HCT116 (cell line): ENCODE measurements at regions not wholly inside any gene's neighbourhood (a gene's known extent, or its start where the extent isn't known, plus 50 kb on each side); places are given as distances from the start of the nearest gene placed in this dataset.

Source experiments
- ATAC-seq: fragments of 200-7000 bp; cut with Tn5 transposase; 2 replicates; pipeline ENCODE4 v1.9.1; 2020; ENCODE audit warnings: mild to moderate bottlenecking, moderate library complexity
- BruUV-seq: library from RNA; stranded (reverse); fragments of 400-500 nt; replicated peaks from 2 replicates; lab custom pipeline; 2021; lab: Mats Ljungman, UMichigan
- CTCF ChIA-PET: fragments of 300-600 bp; sonication (Branson Sonifier 250); formaldehyde crosslinking; loops from one replicate; lab custom pipeline; 2021; ENCODE audit warnings: antibody characterized with exemption; lab: Charles Lee
- POLR2A ChIA-PET: fragments of 300-600, 350-600 bp; sonication (Branson Sonifier 250); formaldehyde crosslinking; loops from one replicate; lab custom pipeline; 2021; ENCODE audit warnings: antibody characterized with exemption; lab: Charles Lee
- RAD21 ChIA-PET, 2 experiments: fragments of 300-600 bp; sonication (Branson Sonifier 250); formaldehyde crosslinking; loops; one replicate each; lab custom pipeline; 2023; ENCODE audit warnings: low total read pairs in 2 of 2; ENCODE audit not compliant: uncharacterized antibody in 2 of 2, unreplicated experiment in 2 of 2, low non-redundant PET in 1 of 2; lab: Charles Lee
- DNase-seq: peaks from one replicate; pipeline ENCODE4 v3.0.0-alpha.2; 2010; ENCODE audit warnings: low read depth, low spot score
- H2AFZ ChIP-seq: fragments of 200-600 bp; shearing (Covaris generic), sonication (generic); 2 replicates; pipeline ENCODE4 v1.6.1; 2017; ENCODE audit warnings: low read depth, mixed run types, mixed read lengths, antibody characterized with exemption, low read length; ENCODE audit not compliant: poor library complexity, severe bottlenecking
- H3K27ac ChIP-seq: 2 replicates; pipeline ENCODE4 v1.5.1; 2012; ENCODE audit warnings: low read depth, low read length
- H3K27me3 ChIP-seq: fragments of 200-600 bp; sonication (generic); 2 replicates; pipeline ENCODE4 v1.6.1; 2016; ENCODE audit warnings: mixed run types, low read length, mixed read lengths; ENCODE audit not compliant: insufficient read depth
- H3K36me3 ChIP-seq, 2 experiments: fragments of 200-500 bp in 1 of 2; fragments of 200-600 bp in 1 of 2; sonication (Bioruptor generic) in 1 of 2; sonication (generic) in 1 of 2; 2 replicates each; pipeline versions ENCODE4 v1.5.1 to v1.6.1; 2014 to 2016; ENCODE audit warnings: low read length in 2 of 2, inconsistent platforms in 1 of 2, mixed read lengths in 1 of 2, mixed run types in 1 of 2; ENCODE audit not compliant: insufficient read depth in 2 of 2, control insufficient read depth in 1 of 2
- H3K4me1 ChIP-seq, 2 experiments: fragments of 200-600 bp in 1 of 2; sonication (generic) in 1 of 2; 2 replicates each; pipeline versions ENCODE4 v1.5.1 to v1.6.1; 2012 to 2017; ENCODE audit warnings: low read length in 2 of 2, inconsistent platforms in 1 of 2, mild to moderate bottlenecking in 1 of 2, mixed read lengths in 1 of 2, mixed run types in 1 of 2, moderate library complexity in 1 of 2; ENCODE audit not compliant: insufficient read depth in 2 of 2, control insufficient read depth in 1 of 2
- H3K4me2 ChIP-seq: fragments of 200-600 bp; sonication (generic); 2 replicates; pipeline ENCODE4 v1.6.1; 2017; ENCODE audit warnings: mixed run types, low read length, mixed read lengths
- H3K4me3 ChIP-seq, 2 experiments: fragments of 200-600 bp in 1 of 2; sonication (generic) in 1 of 2; replicated peaks in 1 of 2; 2 replicates each; pipeline ENCODE4 v1.5.1; 2011 to 2016; ENCODE audit warnings: low read length in 2 of 2, control low read depth in 1 of 2, low read depth in 1 of 2, mild to moderate bottlenecking in 1 of 2, mixed read lengths in 1 of 2, mixed run types in 1 of 2
- H3K79me2 ChIP-seq: fragments of 200-600 bp; sonication (generic); 2 replicates; pipeline ENCODE4 v1.6.1; 2017; ENCODE audit warnings: mild to moderate bottlenecking, mixed run types, low read length, moderate library complexity, mixed read lengths; ENCODE audit not compliant: insufficient read depth
- H3K9ac ChIP-seq: fragments of 200-600 bp; sonication (generic); 2 replicates; pipeline ENCODE4 v1.6.1; 2016; ENCODE audit warnings: low read length, mixed read lengths
- H3K9me2 ChIP-seq: fragments of 200-600 bp; sonication (generic), shearing (Covaris generic); 2 replicates; pipeline ENCODE4 v1.6.1; 2017; ENCODE audit warnings: mixed run types, mild to moderate bottlenecking, moderate library complexity; ENCODE audit not compliant: insufficient read depth
- H3K9me3 ChIP-seq, 2 experiments: fragments of 200-500 bp in 1 of 2; fragments of 200-600 bp in 1 of 2; sonication (Bioruptor generic) in 1 of 2; sonication (generic) in 1 of 2; 2 replicates each; pipeline ENCODE4 v1.6.1; 2014 to 2017; ENCODE audit warnings: low read length in 2 of 2, mixed read lengths in 2 of 2, inconsistent platforms in 1 of 2, low read depth in 1 of 2, mild to moderate bottlenecking in 1 of 2, mixed run types in 1 of 2, moderate library complexity in 1 of 2; ENCODE audit not compliant: control insufficient read depth in 1 of 2, insufficient read depth in 1 of 2
- H4K20me1 ChIP-seq: fragments of 200-600 bp; sonication (generic), shearing (Covaris generic); 2 replicates; pipeline ENCODE4 v1.6.1; 2017; ENCODE audit warnings: mixed run types, mild to moderate bottlenecking, moderate library complexity; ENCODE audit not compliant: insufficient read depth
- EZH2 ChIP-seq: fragments of 200-600 bp; sonication (generic); IDR thresholded peaks from 2 replicates; pipeline ENCODE4 v1.6.1; 2017; ENCODE audit warnings: antibody characterized with exemption, mixed run types
- FOSL1 ChIP-seq: IDR thresholded peaks from 2 replicates; pipeline ENCODE4 v1.6.1; 2012; ENCODE audit warnings: low read depth
- JUND ChIP-seq: IDR thresholded peaks from 2 replicates; pipeline ENCODE4 v1.6.1; 2012
- REST ChIP-seq: IDR thresholded peaks from 2 replicates; pipeline ENCODE4 v1.6.1; 2012; ENCODE audit warnings: low read depth
- SRF ChIP-seq: IDR thresholded peaks from 2 replicates; pipeline ENCODE4 v1.6.1; 2012; ENCODE audit warnings: low read depth
- TCF7L2 ChIP-seq: IDR thresholded peaks from 2 replicates; pipeline ENCODE4 v1.7.0; 2011; ENCODE audit warnings: borderline replicate concordance, inconsistent platforms; ENCODE audit not compliant: insufficient read depth, insufficient read length; ENCODE audit errors: extremely low read depth
- YY1 ChIP-seq: IDR thresholded peaks from 2 replicates; pipeline ENCODE4 v1.6.1; 2011; ENCODE audit warnings: low read length, low read depth, moderate library complexity, mild to moderate bottlenecking; ENCODE audit not compliant: insufficient replicate concordance; ENCODE audit errors: extremely low read depth
- ZFX ChIP-seq: fragments of 450-650 bp; IDR thresholded peaks from 2 replicates; pipeline ENCODE4 v1.6.1; 2017
- ZNF274 ChIP-seq: fragments of 200-500 bp; sonication (Bioruptor generic); IDR thresholded peaks from 2 replicates; pipeline ENCODE4 v1.6.1; 2014; ENCODE audit warnings: mild to moderate bottlenecking, low read depth, low read length, inconsistent platforms
- intact Hi-C: fragments of 100-400 bp; cut with micrococcal nuclease; formaldehyde crosslinking; loops from 2 replicates; pipeline ENCODE4 v1.10.0; 2022

- no peak overlapping the region for H3K4me2 ChIP-seq
- no peaks in the 10 kb centered on the region for H3K27me3 ChIP-seq
- no peaks in the 10 kb centered on the region for H3K9me3 ChIP-seq
- ChIA-PET POLR2A (no interaction called here), CTCF (no interaction called here), RAD21 (no interaction called here)
- no peaks in the 10 kb centered on the region for H3K36me3 ChIP-seq
- ATAC-seq (no peak), DNase-seq (no peak)
- no peaks in the 10 kb centered on the region for H3K4me1 ChIP-seq
- H3K27ac ChIP-seq: no peak overlapping the region
- BruUV-seq: no TSS peak
- intact Hi-C loops: no loop called here
- H2AFZ ChIP-seq: no peak overlapping the region
- H3K4me3 ChIP-seq: no peak overlapping the region
- no peaks in the 10 kb centered on the region for H4K20me1 ChIP-seq
- TF ChIP-seq EZH2 (no peak), FOSL1 (no peak), YY1 (no peak), TCF7L2 (no peak), SRF (no peak), REST (no peak)
- no peaks in the 10 kb centered on the region for H3K79me2 ChIP-seq
- H3K9me2 ChIP-seq: no peaks in the 10 kb centered on the region
- H3K9ac ChIP-seq: no peak overlapping the region
Measured at GRCh38 chr10:130571674-130572073, 435.5 kb downstream of the GLRX3 start.

- ChIA-PET RAD21 (no interaction called here), POLR2A (no interaction called here), CTCF (no interaction called here)
- no peak overlapping the region for H3K9ac ChIP-seq
- no peak overlapping the region for H2AFZ ChIP-seq
- no peaks in the 10 kb centered on the region for H3K9me2 ChIP-seq
- H3K36me3 ChIP-seq: no peaks in the 10 kb centered on the region
- H4K20me1 ChIP-seq: no peaks in the 10 kb centered on the region
- intact Hi-C loops: no loop called here
- no TSS peak for BruUV-seq
- no peak for DNase-seq
- TF ChIP-seq EZH2: no peak
- no peak for TF ChIP-seq ZFX
- no peak for TF ChIP-seq YY1
- no peak for TF ChIP-seq ZNF274
- no peak for TF ChIP-seq JUND
- no peak for TF ChIP-seq TCF7L2
- no peak overlapping the region for H3K27ac ChIP-seq
- H3K4me3 ChIP-seq: no peak overlapping the region
- no peak for ATAC-seq
- no peaks in the 10 kb centered on the region for H3K79me2 ChIP-seq
- H3K4me2 ChIP-seq: no peak overlapping the region
- no peaks in the 10 kb centered on the region for H3K27me3 ChIP-seq
- no peaks in the 10 kb centered on the region for H3K9me3 ChIP-seq
- no peaks in the 10 kb centered on the region for H3K4me1 ChIP-seq
Measured at GRCh38 chr10:130573446-130573845, 437.3 kb downstream of the GLRX3 start.
